Spleen (tissue), 11 donors: ENCODE measurements at regions not wholly inside any gene's neighbourhood (a gene's known extent, or its start where the extent isn't known, plus 50 kb on each side); places are given as distances from the start of the nearest gene placed in this dataset.

ENCODE experiments used
- DNase-seq: peaks from one replicate; pipeline ENCODE4 v3.0.0-alpha.2; 2020
- H3K27ac ChIP-seq, 8 donors: fragments of 200-600 bp; sonication (generic) in 7 of 8; 1 replicate in 4 of 8; 2 replicates in 4 of 8; pipeline versions ENCODE4 v1.5.0 to v1.8.0; 2016 to 2021; ENCODE audit warnings: inconsistent platforms in 4 of 8, mild to moderate bottlenecking in 4 of 8, moderate library complexity in 1 of 8
- H3K27me3 ChIP-seq, 7 donors: fragments of 200-600 bp; sonication (generic) in 6 of 7; replicated peaks in 1 of 7; 1 replicate in 4 of 7; 2 replicates in 3 of 7; pipeline versions ENCODE4 v1.5.0 to v1.8.0; 2016 to 2021; ENCODE audit warnings: inconsistent platforms in 3 of 7, mild to moderate bottlenecking in 1 of 7
- H3K36me3 ChIP-seq, 6 donors: fragments of 200-600 bp; sonication (generic) in 5 of 6; 1 replicate in 4 of 6; 2 replicates in 2 of 6; pipeline versions ENCODE4 v1.5.0 to v1.8.0; 2016 to 2021; ENCODE audit warnings: inconsistent platforms in 2 of 6
- H3K4me1 ChIP-seq, 6 donors: fragments of 200-600 bp; sonication (generic) in 5 of 6; 1 replicate in 3 of 6; 2 replicates in 3 of 6; pipeline versions ENCODE4 v1.5.0 to v1.8.0; 2016 to 2021; ENCODE audit warnings: inconsistent platforms in 3 of 6
- H3K4me3 ChIP-seq, 8 donors: fragments of 200-600 bp; sonication (generic) in 7 of 8; 1 replicate in 4 of 8; 2 replicates in 4 of 8; pipeline versions ENCODE4 v1.5.0 to v1.8.0; 2016 to 2021; ENCODE audit warnings: inconsistent platforms in 4 of 8, mild to moderate bottlenecking in 4 of 8, moderate library complexity in 2 of 8
- H3K9me3 ChIP-seq, 8 donors: fragments of 200-600 bp; sonication (generic) in 7 of 8; 1 replicate in 4 of 8; 2 replicates in 4 of 8; pipeline versions ENCODE4 v1.5.0 to v1.8.0; 2016 to 2021; ENCODE audit warnings: inconsistent platforms in 4 of 8
- POLR2A ChIP-seq, 3 donors: fragments of 450-650 bp; IDR thresholded peaks; one replicate each; pipeline ENCODE4 v1.5.1; 2017; ENCODE audit warnings: antibody characterized with exemption in 3 of 3, mild to moderate bottlenecking in 1 of 3
- POLR2AphosphoS5 ChIP-seq, 3 donors: sonication (generic); formaldehyde crosslinking; IDR thresholded peaks; one replicate each; pipeline ENCODE4 v1.5.1; 2017; ENCODE audit warnings: antibody characterized with exemption in 3 of 3
- WGBS, 5 donors: extraction: QIAGEN DNeasy Blood & Tissue Kit in 3 of 5; methylation state at CpG; one replicate each; pipeline versions ENCODE4 v1.1.5 to v1.1.7; 2013 to 2018; 5-methylcytosine and 5-hydroxymethylcytosine counted together
- intact Hi-C: fragments of 100-400 bp; cut with DNase I; formaldehyde crosslinking; loops from one replicate; pipeline ENCODE4 v1.15.0; 2023; ENCODE audit warnings: low total_unique reads
- TF ChIP-seq, protein P1 (sequence below), 11 experiments: fragments of 200-600 bp in 7 of 11; fragments of 450-650 bp in 4 of 11; sonication (generic) in 4 of 11; IDR thresholded peaks in 8 of 11; conservative IDR thresholded peaks in 3 of 11; 1 replicate in 7 of 11; 2 replicates in 4 of 11; pipeline versions ENCODE4 v1.4.0 to v1.8.0; 2016 to 2021; ENCODE audit warnings: antibody characterized with exemption in 11 of 11, inconsistent platforms in 4 of 11, mild to moderate bottlenecking in 1 of 11
- donor health status: healthy with polysubstance abuse.
- donor health status: DM: no; HTN: no; CAD: no; lungs with moderate emphysema.
- donor health status: DM: no; HTN: no; CAD: no.
- donor health status: Bipolar disorder and iron deficiency.
- donor health status: healthy.
- donor health status: DM: no; HTN: no; CAD: no.
- donor health status: DM: yes; HTN: yes; CAD: no.

DNA sequence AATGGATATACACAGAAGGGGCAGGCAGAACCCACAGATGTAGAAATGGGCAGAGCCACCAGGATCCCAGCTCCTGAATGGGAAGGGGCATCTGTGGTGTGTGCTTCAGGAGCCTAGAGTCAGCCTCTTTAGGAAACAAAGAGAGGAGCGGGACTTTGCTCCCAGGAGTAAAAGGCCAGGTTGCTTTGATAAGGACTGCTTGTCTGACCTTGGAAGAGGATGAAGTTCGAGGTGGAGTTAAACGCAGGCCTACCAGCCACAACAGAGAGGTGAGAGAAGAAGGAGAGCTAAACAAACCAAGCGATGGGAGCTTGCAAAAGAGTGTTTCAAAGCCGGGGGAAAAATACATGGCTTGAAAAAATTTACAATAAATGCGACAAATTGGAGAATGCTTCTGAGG, 49.9 kb upstream of the TMPRSS2 start:
- 79 to 88% (median 84%) methylated on average over 6 of the region's 6 CpGs for WGBS, 5 donors
- Histone ChIP-seq H3K4me1 (no peaks in the 10 kb centered on the region), H3K27ac (no peak overlapping the region), H3K4me3 (no peak overlapping the region), H3K27me3 (peaks cover 0 to 33% (median 0%) of the 10 kb centered on the region in 7 donors), H3K9me3 (no peaks in the 10 kb centered on the region), H3K36me3 (no peaks in the 10 kb centered on the region)
- TF ChIP-seq, protein P1, sequence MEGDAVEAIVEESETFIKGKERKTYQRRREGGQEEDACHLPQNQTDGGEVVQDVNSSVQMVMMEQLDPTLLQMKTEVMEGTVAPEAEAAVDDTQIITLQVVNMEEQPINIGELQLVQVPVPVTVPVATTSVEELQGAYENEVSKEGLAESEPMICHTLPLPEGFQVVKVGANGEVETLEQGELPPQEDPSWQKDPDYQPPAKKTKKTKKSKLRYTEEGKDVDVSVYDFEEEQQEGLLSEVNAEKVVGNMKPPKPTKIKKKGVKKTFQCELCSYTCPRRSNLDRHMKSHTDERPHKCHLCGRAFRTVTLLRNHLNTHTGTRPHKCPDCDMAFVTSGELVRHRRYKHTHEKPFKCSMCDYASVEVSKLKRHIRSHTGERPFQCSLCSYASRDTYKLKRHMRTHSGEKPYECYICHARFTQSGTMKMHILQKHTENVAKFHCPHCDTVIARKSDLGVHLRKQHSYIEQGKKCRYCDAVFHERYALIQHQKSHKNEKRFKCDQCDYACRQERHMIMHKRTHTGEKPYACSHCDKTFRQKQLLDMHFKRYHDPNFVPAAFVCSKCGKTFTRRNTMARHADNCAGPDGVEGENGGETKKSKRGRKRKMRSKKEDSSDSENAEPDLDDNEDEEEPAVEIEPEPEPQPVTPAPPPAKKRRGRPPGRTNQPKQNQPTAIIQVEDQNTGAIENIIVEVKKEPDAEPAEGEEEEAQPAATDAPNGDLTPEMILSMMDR (IDR thresholded peaks at IDR 0.05 in 8 of 11, conservative IDR thresholded peaks at IDR 0.05 in 3 of 11) = no peak
- TF ChIP-seq POLR2AphosphoS5 (IDR thresholded peaks at IDR 0.05) (no peak), POLR2A (IDR thresholded peaks at IDR 0.05) (no peak)
- intact Hi-C loops = no loop called here
- no peak for DNase-seq
